NCI-H526 treated with DMSO at 0.1 percent for 48 hours (cell line): ENCODE measurements at regions not wholly inside any gene's neighbourhood (a gene's known extent, or its start where the extent isn't known, plus 50 kb on each side); places are given as distances from the start of the nearest gene placed in this dataset.
A peak's percentile ranks its signal among the peaks of the same experiment; 100 is the strongest.
"Not testable (repeated sequence)": the region's sequence is repeated elsewhere in the genome, so short reads cannot be mapped to it uniquely, and the experiment has no call there.

Experiments used
- DNase-seq: peaks from one replicate; lab custom pipeline; 2025; lab: John Stamatoyannopoulos, UW

GRCh38 chr9:85208666-85209065 is 533.1 kb downstream of the AGTPBP1 start:
- no peak for DNase-seq

- no peak for DNase-seq
These were observed 534.6 kb downstream of the NTRK2 start for GRCh38 chr9:85204176-85204575.

GRCh38 chr9:85202596-85202995 is 533.1 kb downstream of the NTRK2 start:
- no peak for DNase-seq

- no peak for DNase-seq
These were observed 531.3 kb downstream of the NTRK2 start for GRCh38 chr9:85200726-85201404.

- DNase-seq = no peak
These were observed 530.5 kb downstream of the NTRK2 start for GRCh38 chr9:85199866-85200495.

- no peak for DNase-seq
These were observed 523.2 kb downstream of the NTRK2 start for GRCh38 chr9:85192750-85193149.

GRCh38 chr9:85186218-85186585 is 516.7 kb downstream of the NTRK2 start:
- DNase-seq = no peak

- no peak for DNase-seq
These were observed 516.1 kb downstream of the NTRK2 start for GRCh38 chr9:85185486-85186217.

GRCh38 chr9:85182383-85182782 is 512.9 kb downstream of the NTRK2 start:
- no peak for DNase-seq

GRCh38 chr9:85178474-85178873 is 508.9 kb downstream of the NTRK2 start:
- DNase-seq = peak; percentile 74

GRCh38 chr9:85173967-85174366 is 504.4 kb downstream of the NTRK2 start:
- no peak for DNase-seq

- DNase-seq = no peak
These were observed 502.8 kb downstream of the NTRK2 start for GRCh38 chr9:85172001-85172978.

GRCh38 chr9:85171163-85171562 is 501.6 kb downstream of the NTRK2 start:
- DNase-seq = no peak

- no peak for DNase-seq
These were observed 498.9 kb downstream of the NTRK2 start for GRCh38 chr9:85168412-85168811.

GRCh38 chr9:85167146-85167545 is 497.6 kb downstream of the NTRK2 start:
- DNase-seq = no peak

- DNase-seq = no peak
These were observed 494.3 kb downstream of the NTRK2 start for GRCh38 chr9:85163825-85164224.

- DNase-seq = no peak
These were observed 493.9 kb downstream of the NTRK2 start for GRCh38 chr9:85163415-85163814.

- DNase-seq = no peak
These were observed 493.3 kb downstream of the NTRK2 start for GRCh38 chr9:85162822-85163221.

- not testable (repeated sequence) for DNase-seq
These were observed 491.4 kb downstream of the NTRK2 start for GRCh38 chr9:85160944-85161343.

GRCh38 chr9:85158512-85158911 is 489.0 kb downstream of the NTRK2 start:
- no peak for DNase-seq

GRCh38 chr9:85157772-85158171 is 488.2 kb downstream of the NTRK2 start:
- no peak for DNase-seq

GRCh38 chr9:85156652-85157051 is 487.1 kb downstream of the NTRK2 start:
- no peak for DNase-seq
